SK-N-SH (cell line): ENCODE measurements at regions not wholly inside any gene's neighbourhood (a gene's known extent, or its start where the extent isn't known, plus 50 kb on each side); places are given as distances from the start of the nearest gene placed in this dataset.

Experiments
- CTCF ChIA-PET: fragments of 300-600, 350-600 bp; formaldehyde crosslinking; extraction: SDS; loops from one replicate; lab custom pipeline; 2021; lab: Yijun Ruan, JAX
- POLR2A ChIA-PET: fragments of 350-600 bp; sonication (Branson Sonifier 250); formaldehyde crosslinking; extraction: SDS; loops from one replicate; lab custom pipeline; 2020; ENCODE audit warnings: antibody characterized with exemption, inconsistent platforms; lab: Yijun Ruan, JAX
- DNase-seq: peaks from one replicate; pipeline ENCODE4 v3.0.0; 2012
- H2AFZ ChIP-seq: fragments of 200-600 bp; sonication (generic); 2 replicates; pipeline ENCODE4 v1.8.1; 2016; ENCODE audit warnings: antibody characterized with exemption, mild to moderate bottlenecking, low read depth
- H3F3A ChIP-seq: fragments of 200-600 bp; sonication (generic); replicated peaks from 2 replicates; pipeline ENCODE3; 2016; ENCODE audit warnings: antibody characterized with exemption, mild to moderate bottlenecking; ENCODE audit not compliant: insufficient read depth
- H3K27ac ChIP-seq, 2 experiments: fragments of 200-500 bp in 1 of 2; fragments of 200-600 bp in 1 of 2; sonication (Bioruptor generic) in 1 of 2; sonication (generic), shearing (Covaris generic) in 1 of 2; 2 replicates each; pipeline versions ENCODE4 v1.5.1 to v1.6.1; 2014 to 2016; ENCODE audit warnings: low read depth in 2 of 2, inconsistent platforms in 1 of 2, low read length in 1 of 2, mild to moderate bottlenecking in 1 of 2, mixed read lengths in 1 of 2
- H3K27me3 ChIP-seq: fragments of 200-600 bp; sonication (generic), shearing (Covaris generic); 2 replicates; pipeline ENCODE4 v1.6.1; 2016; ENCODE audit warnings: mixed run types; ENCODE audit not compliant: insufficient read depth
- H3K36me3 ChIP-seq, 2 experiments: fragments of 200-500 bp in 1 of 2; fragments of 200-600 bp in 1 of 2; sonication (Bioruptor generic) in 1 of 2; sonication (generic) in 1 of 2; replicated peaks in 1 of 2; 2 replicates each; pipeline versions ENCODE3 to v1.5.1; 2014 to 2016; ENCODE audit warnings: low read length in 1 of 2, mild to moderate bottlenecking in 1 of 2; ENCODE audit not compliant: insufficient read depth in 2 of 2, control insufficient read depth in 1 of 2
- H3K4me1 ChIP-seq, 2 experiments: fragments of 200-500 bp in 1 of 2; fragments of 200-600 bp in 1 of 2; sonication (Bioruptor generic) in 1 of 2; sonication (generic), shearing (Covaris generic) in 1 of 2; 2 replicates each; pipeline versions ENCODE4 v1.5.1 to v1.6.1; 2014 to 2016; ENCODE audit warnings: low read depth in 1 of 2, low read length in 1 of 2, mixed run types in 1 of 2; ENCODE audit not compliant: insufficient read depth in 2 of 2, control insufficient read depth in 1 of 2
- H3K4me2 ChIP-seq: fragments of 200-600 bp; sonication (generic), shearing (Covaris generic); 2 replicates; pipeline ENCODE4 v1.6.1; 2017; ENCODE audit warnings: mixed run types
- H3K4me3 ChIP-seq, 2 experiments: fragments of 200-500 bp in 1 of 2; fragments of 200-600 bp in 1 of 2; sonication (Bioruptor generic) in 1 of 2; sonication (generic), shearing (Covaris generic) in 1 of 2; 2 replicates each; pipeline versions ENCODE4 v1.5.1 to v1.8.1; 2014 to 2016; ENCODE audit warnings: low read depth in 2 of 2, inconsistent platforms in 1 of 2, low read length in 1 of 2, mild to moderate bottlenecking in 1 of 2, mixed read lengths in 1 of 2, moderate library complexity in 1 of 2
- H3K79me2 ChIP-seq: fragments of 200-600 bp; sonication (generic); 2 replicates; pipeline ENCODE4 v1.8.1; 2017; ENCODE audit warnings: mild to moderate bottlenecking; ENCODE audit not compliant: insufficient read depth
- H3K9ac ChIP-seq: fragments of 200-600 bp; sonication (generic); 2 replicates; pipeline ENCODE4 v1.6.1; 2017; ENCODE audit warnings: mixed run types
- H3K9me2 ChIP-seq: fragments of 200-600 bp; sonication (generic); 2 replicates; pipeline ENCODE4 v1.6.1; 2017; ENCODE audit warnings: mixed run types
- H3K9me3 ChIP-seq: fragments of 200-600 bp; sonication (generic); 2 replicates; pipeline ENCODE4 v1.6.1; 2017; ENCODE audit warnings: mixed run types, mild to moderate bottlenecking, moderate library complexity
- H4K20me1 ChIP-seq: fragments of 200-600 bp; sonication (generic); 2 replicates; pipeline ENCODE4 v1.6.1; 2017; ENCODE audit warnings: mild to moderate bottlenecking, mixed run types; ENCODE audit not compliant: insufficient read depth
- ELF1 ChIP-seq: IDR thresholded peaks from 2 replicates; pipeline ENCODE4 v1.4.0; 2012
- JUND ChIP-seq: IDR thresholded peaks from 2 replicates; pipeline ENCODE4 v1.4.0; 2012
- MAX ChIP-seq: IDR thresholded peaks from 2 replicates; pipeline ENCODE4 v1.4.0; 2012; ENCODE audit warnings: low read depth
- MXI1 ChIP-seq: IDR thresholded peaks from 2 replicates; pipeline ENCODE4 v1.6.1; 2012; ENCODE audit warnings: mild to moderate bottlenecking, low read depth, low read length, improper control_type of control experiment
- PBX3 ChIP-seq: IDR thresholded peaks from 2 replicates; pipeline ENCODE4; 2012
- RCOR1 ChIP-seq: fragments of 150-350 bp; IDR thresholded peaks from 2 replicates; pipeline ENCODE4 v1.6.1; 2017; ENCODE audit warnings: antibody characterized with exemption, low read length
- SMC3 ChIP-seq: IDR thresholded peaks from 2 replicates; pipeline ENCODE4 v1.6.1; 2012; ENCODE audit warnings: low read depth, low read length, improper control_type of control experiment
- WGBS: methylation state at CpG from one replicate; pipeline ENCODE4 v1.1.6; 2017; ENCODE audit warnings: low lambda C conversion rate; 5-methylcytosine and 5-hydroxymethylcytosine counted together

- TF ChIP-seq PBX3 (no peak), JUND (no peak)
These were observed 319.7 kb upstream of the SP4 start (continued) for GRCh38 chr7:21108182-21108581.

- no peak overlapping the region for H3K27ac ChIP-seq
- no peaks in the 10 kb centered on the region for H4K20me1 ChIP-seq
- CTCF ChIA-PET: no interaction called here
- TF ChIP-seq MAX (no peak), RCOR1 (no peak), ELF1 (no peak)
- H2AFZ ChIP-seq: no peak overlapping the region
- no peaks in the 10 kb centered on the region for H3K79me2 ChIP-seq
- no peaks in the 10 kb centered on the region for H3K36me3 ChIP-seq
- no peak overlapping the region for H3K4me2 ChIP-seq
- DNase-seq: no peak
- H3K9ac ChIP-seq: no peak overlapping the region
- 0% methylated on average over 5 of the region's 5 CpGs for WGBS
- no peaks in the 10 kb centered on the region for H3K9me3 ChIP-seq
- no peaks in the 10 kb centered on the region for H3K9me2 ChIP-seq
- H3K27me3 ChIP-seq: peaks cover 6% of the 10 kb centered on the region; the same call in 1 of the 2 replicates
- POLR2A ChIA-PET: interaction anchor here (0.7 kb wide), 1 partner anchor 1083 kb away, joined by 5 read pairs; no protein-coding TSS in a partner anchor
- no peak overlapping the region for H3K4me3 ChIP-seq
- H3F3A ChIP-seq: no peaks in the 10 kb centered on the region
- no peaks in the 10 kb centered on the region for H3K4me1 ChIP-seq
These were observed 314.1 kb upstream of the SP4 start for GRCh38 chr7:21113609-21114415.

- Histone ChIP-seq H3K9ac (no peak overlapping the region), H4K20me1 (no peaks in the 10 kb centered on the region), H2AFZ (no peak overlapping the region), H3K9me3 (no peaks in the 10 kb centered on the region), H3K4me3 (no peak overlapping the region), H3K9me2 (no peaks in the 10 kb centered on the region), H3F3A (no peaks in the 10 kb centered on the region), H3K79me2 (no peaks in the 10 kb centered on the region), H3K36me3 (no peaks in the 10 kb centered on the region), H3K4me1 (no peaks in the 10 kb centered on the region), H3K4me2 (no peak overlapping the region), H3K27me3 (no peaks in the 10 kb centered on the region), H3K27ac (no peak overlapping the region)
- ChIA-PET POLR2A (no interaction called here), CTCF (interaction anchor here (0.9 kb wide), 1 partner anchor 9 kb away, joined by 4 read pairs; no protein-coding TSS in a partner anchor)
- TF ChIP-seq PBX3 (no peak), MXI1 (no peak), SMC3 (no peak)
- no peak for DNase-seq
- WGBS: 0% methylated on average over 1 of the region's 1 CpG
These were observed 304.3 kb upstream of the SP4 start for GRCh38 chr7:21123586-21123985.
